ENCODE measurements at regions not wholly inside any gene's neighbourhood (a gene's known extent, or its start where the extent isn't known, plus 50 kb on each side); places are given as distances from the start of the nearest gene placed in this dataset.

DNA sequence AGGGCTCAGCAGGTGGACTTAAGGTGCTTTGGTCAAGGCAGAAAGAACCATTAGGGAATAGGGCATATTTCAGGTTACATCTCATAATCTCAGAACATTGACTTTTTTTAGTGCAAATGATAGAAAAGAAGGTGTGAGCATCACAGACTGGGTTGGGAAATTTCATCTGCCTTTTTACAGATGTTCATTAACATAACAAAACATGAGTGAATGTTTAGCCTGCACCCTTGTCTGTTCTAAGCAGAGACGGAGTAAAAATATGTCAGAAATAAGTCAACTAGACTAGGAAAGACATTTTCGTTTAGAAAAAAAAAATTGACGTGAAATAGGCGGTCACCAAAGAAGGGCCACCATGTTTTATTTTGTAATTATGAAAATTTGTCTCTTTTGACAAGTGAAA, 127.5 kb upstream of the CDH13 start:
- TF ChIP-seq PPARA (CRISPR knock-in tag; IDR thresholded peaks at IDR 0.05; ENCODE audit: borderline replicate concordance) (no peak), ZC3H10 (CRISPR knock-in tag; IDR thresholded peaks at IDR 0.05) (no peak), SNAI2 (CRISPR knock-in tag; IDR thresholded peaks at IDR 0.05) (no peak), ZNF70 (CRISPR knock-in tag; IDR thresholded peaks at IDR 0.05) (no peak), RARB (CRISPR knock-in tag; IDR thresholded peaks at IDR 0.05) (no peak), GLIS3 (CRISPR knock-in tag; IDR thresholded peaks at IDR 0.05) (no peak), ISL1 (CRISPR knock-in tag; IDR thresholded peaks at IDR 0.05) (no peak), ZFP30 (CRISPR knock-in tag; IDR thresholded peaks at IDR 0.05) (no peak), OSR1 (CRISPR knock-in tag; IDR thresholded peaks at IDR 0.05) (no peak), ARNTL (CRISPR knock-in tag; IDR thresholded peaks at IDR 0.05; ENCODE audit: borderline replicate concordance, low read depth) (no peak)
- TF ChIP-seq, protein P1, sequence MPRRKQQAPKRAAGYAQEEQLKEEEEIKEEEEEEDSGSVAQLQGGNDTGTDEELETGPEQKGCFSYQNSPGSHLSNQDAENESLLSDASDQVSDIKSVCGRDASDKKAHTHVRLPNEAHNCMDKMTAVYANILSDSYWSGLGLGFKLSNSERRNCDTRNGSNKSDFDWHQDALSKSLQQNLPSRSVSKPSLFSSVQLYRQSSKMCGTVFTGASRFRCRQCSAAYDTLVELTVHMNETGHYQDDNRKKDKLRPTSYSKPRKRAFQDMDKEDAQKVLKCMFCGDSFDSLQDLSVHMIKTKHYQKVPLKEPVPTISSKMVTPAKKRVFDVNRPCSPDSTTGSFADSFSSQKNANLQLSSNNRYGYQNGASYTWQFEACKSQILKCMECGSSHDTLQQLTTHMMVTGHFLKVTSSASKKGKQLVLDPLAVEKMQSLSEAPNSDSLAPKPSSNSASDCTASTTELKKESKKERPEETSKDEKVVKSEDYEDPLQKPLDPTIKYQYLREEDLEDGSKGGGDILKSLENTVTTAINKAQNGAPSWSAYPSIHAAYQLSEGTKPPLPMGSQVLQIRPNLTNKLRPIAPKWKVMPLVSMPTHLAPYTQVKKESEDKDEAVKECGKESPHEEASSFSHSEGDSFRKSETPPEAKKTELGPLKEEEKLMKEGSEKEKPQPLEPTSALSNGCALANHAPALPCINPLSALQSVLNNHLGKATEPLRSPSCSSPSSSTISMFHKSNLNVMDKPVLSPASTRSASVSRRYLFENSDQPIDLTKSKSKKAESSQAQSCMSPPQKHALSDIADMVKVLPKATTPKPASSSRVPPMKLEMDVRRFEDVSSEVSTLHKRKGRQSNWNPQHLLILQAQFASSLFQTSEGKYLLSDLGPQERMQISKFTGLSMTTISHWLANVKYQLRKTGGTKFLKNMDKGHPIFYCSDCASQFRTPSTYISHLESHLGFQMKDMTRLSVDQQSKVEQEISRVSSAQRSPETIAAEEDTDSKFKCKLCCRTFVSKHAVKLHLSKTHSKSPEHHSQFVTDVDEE (CRISPR knock-in tag; IDR thresholded peaks at IDR 0.05): no peak
- ATAC-seq: no peak

GRCh38 chr16:82497139-82497538, 129.6 kb upstream of the CDH13 start:
- TF ChIP-seq TOX (CRISPR knock-in tag; IDR thresholded peaks at IDR 0.05; ENCODE audit: borderline replicate concordance) (no peak), ZFP3 (CRISPR knock-in tag; IDR thresholded peaks at IDR 0.05) (no peak), ISL1 (CRISPR knock-in tag; IDR thresholded peaks at IDR 0.05) (no peak), RARB (CRISPR knock-in tag; IDR thresholded peaks at IDR 0.05) (no peak), ZNF70 (CRISPR knock-in tag; IDR thresholded peaks at IDR 0.05) (no peak), ARNTL (CRISPR knock-in tag; IDR thresholded peaks at IDR 0.05; ENCODE audit: borderline replicate concordance, low read depth) (no peak), CSDC2 (CRISPR knock-in tag; IDR thresholded peaks at IDR 0.05) (no peak), ZNF8 (CRISPR knock-in tag; IDR thresholded peaks at IDR 0.05) (no peak), BACH2 (CRISPR knock-in tag; IDR thresholded peaks at IDR 0.05; ENCODE audit: borderline replicate concordance) (no peak), SNAI2 (CRISPR knock-in tag; IDR thresholded peaks at IDR 0.05) (no peak), ZNF565 (CRISPR knock-in tag; conservative IDR thresholded peaks at IDR 0.05; ENCODE audit: low read depth) (no peak), ESRRG (CRISPR knock-in tag; IDR thresholded peaks at IDR 0.05) (no peak), TCF4 (CRISPR knock-in tag; IDR thresholded peaks at IDR 0.05; ENCODE audit: borderline replicate concordance) (no peak)
- TF ChIP-seq, protein P2, sequence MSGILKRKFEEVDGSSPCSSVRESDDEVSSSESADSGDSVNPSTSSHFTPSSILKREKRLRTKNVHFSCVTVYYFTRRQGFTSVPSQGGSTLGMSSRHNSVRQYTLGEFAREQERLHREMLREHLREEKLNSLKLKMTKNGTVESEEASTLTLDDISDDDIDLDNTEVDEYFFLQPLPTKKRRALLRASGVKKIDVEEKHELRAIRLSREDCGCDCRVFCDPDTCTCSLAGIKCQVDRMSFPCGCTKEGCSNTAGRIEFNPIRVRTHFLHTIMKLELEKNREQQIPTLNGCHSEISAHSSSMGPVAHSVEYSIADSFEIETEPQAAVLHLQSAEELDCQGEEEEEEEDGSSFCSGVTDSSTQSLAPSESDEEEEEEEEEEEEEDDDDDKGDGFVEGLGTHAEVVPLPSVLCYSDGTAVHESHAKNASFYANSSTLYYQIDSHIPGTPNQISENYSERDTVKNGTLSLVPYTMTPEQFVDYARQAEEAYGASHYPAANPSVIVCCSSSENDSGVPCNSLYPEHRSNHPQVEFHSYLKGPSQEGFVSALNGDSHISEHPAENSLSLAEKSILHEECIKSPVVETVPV (CRISPR knock-in tag; IDR thresholded peaks at IDR 0.05): no peak
- TF ChIP-seq, protein P3, sequence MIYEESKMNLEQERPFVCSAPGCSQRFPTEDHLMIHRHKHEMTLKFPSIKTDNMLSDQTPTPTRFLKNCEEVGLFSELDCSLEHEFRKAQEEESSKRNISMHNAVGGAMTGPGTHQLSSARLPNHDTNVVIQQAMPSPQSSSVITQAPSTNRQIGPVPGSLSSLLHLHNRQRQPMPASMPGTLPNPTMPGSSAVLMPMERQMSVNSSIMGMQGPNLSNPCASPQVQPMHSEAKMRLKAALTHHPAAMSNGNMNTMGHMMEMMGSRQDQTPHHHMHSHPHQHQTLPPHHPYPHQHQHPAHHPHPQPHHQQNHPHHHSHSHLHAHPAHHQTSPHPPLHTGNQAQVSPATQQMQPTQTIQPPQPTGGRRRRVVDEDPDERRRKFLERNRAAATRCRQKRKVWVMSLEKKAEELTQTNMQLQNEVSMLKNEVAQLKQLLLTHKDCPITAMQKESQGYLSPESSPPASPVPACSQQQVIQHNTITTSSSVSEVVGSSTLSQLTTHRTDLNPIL (CRISPR knock-in tag; IDR thresholded peaks at IDR 0.05; ENCODE audit: low read depth): no peak
- ATAC-seq: no peak

DNA sequence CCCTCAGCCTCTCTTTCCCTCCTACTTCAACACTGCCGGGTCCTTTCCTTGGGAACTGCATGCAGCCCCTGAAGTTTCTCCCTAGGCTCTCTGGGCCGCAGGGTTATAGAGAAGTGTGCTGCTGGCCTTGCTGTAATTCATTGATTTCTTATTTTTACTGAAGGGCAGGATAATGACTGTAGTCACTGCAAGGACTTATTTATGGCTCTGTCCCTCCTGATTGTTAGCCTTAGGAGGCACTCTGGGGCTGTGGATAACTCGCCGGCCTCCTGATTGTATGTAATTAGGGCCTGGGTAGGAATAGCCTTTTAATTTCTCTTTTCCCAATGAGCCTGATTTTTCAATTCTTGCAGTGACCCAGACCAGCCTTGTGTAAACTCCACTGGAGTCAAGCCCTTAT, 138.3 kb upstream of the CDH13 start:
- ATAC-seq: no peak
- no peak for TF ChIP-seq SNAI2 (CRISPR knock-in tag; IDR thresholded peaks at IDR 0.05)
- TF ChIP-seq PATZ1 (CRISPR knock-in tag; IDR thresholded peaks at IDR 0.05; ENCODE audit: borderline replicate concordance): no peak
- no peak for TF ChIP-seq RARB (CRISPR knock-in tag; IDR thresholded peaks at IDR 0.05)
- no peak for TF ChIP-seq POU6F1 (CRISPR knock-in tag; IDR thresholded peaks at IDR 0.05; ENCODE audit: borderline replicate concordance, low read depth)
- TF ChIP-seq, protein P1 (CRISPR knock-in tag; IDR thresholded peaks at IDR 0.05): no peak
- no peak for TF ChIP-seq PPARA (CRISPR knock-in tag; IDR thresholded peaks at IDR 0.05; ENCODE audit: borderline replicate concordance)
- TF ChIP-seq TCF4 (CRISPR knock-in tag; IDR thresholded peaks at IDR 0.05; ENCODE audit: borderline replicate concordance): no peak
- no peak for TF ChIP-seq ZNF70 (CRISPR knock-in tag; IDR thresholded peaks at IDR 0.05)
- TF ChIP-seq GLIS3 (CRISPR knock-in tag; IDR thresholded peaks at IDR 0.05): no peak
- TF ChIP-seq CSDC2 (CRISPR knock-in tag; IDR thresholded peaks at IDR 0.05): no peak
- TF ChIP-seq TOX (CRISPR knock-in tag; IDR thresholded peaks at IDR 0.05; ENCODE audit: borderline replicate concordance): no peak
- TF ChIP-seq ZC3H10 (CRISPR knock-in tag; IDR thresholded peaks at IDR 0.05): no peak
- TF ChIP-seq ARNTL (CRISPR knock-in tag; IDR thresholded peaks at IDR 0.05; ENCODE audit: borderline replicate concordance, low read depth): no peak
- TF ChIP-seq ISL1 (CRISPR knock-in tag; IDR thresholded peaks at IDR 0.05): no peak

All from SK-N-SH treated with all-trans-retinoic acid at 6 μM for 48 hours (cell line).